ENCODE measurements at regions not wholly inside any gene's neighbourhood (a gene's known extent, or its start where the extent isn't known, plus 50 kb on each side); places are given as distances from the start of the nearest gene placed in this dataset.

GRCh38 chr12:42742716-42743115 lies 153.2 kb upstream of the PRICKLE1 start:
- intact Hi-C loops (cut with micrococcal nuclease) = loop anchor here (1.0 to 5.0 kb wide), 5 partner anchors 60 to 540 kb away; no protein-coding TSS in a partner anchor
- ChIA-PET POLR2A (ENCODE audit: unreplicated experiment) (interaction anchor here (0.7 kb wide), 1 partner anchor 106 kb away, joined by 4 read pairs; no protein-coding TSS in a partner anchor), CTCF (no interaction called here)
- H3K9me2 ChIP-seq (replicated peaks; ENCODE audit: low read length) = no peaks in the 10 kb centered on the region
- H3K79me2 ChIP-seq (ENCODE audit: low read length) = no peaks in the 10 kb centered on the region
- peaks cover 7% of the 10 kb centered on the region; the same call in 1 of the 2 replicates for H3K36me3 ChIP-seq (ENCODE audit: low read depth, low read length)
- no TSS peak for BruUV-seq (replicated peaks)
- peaks cover 10% of the 10 kb centered on the region for H3K9me3 ChIP-seq (ENCODE audit: low read length)
- no peaks in the 10 kb centered on the region for H3F3A ChIP-seq (ENCODE audit: low read length, unreplicated experiment)
- peak overlapping the region; percentile 64 for H3K4me2 ChIP-seq (ENCODE audit: low read length)
- DNase-seq (peak; percentile 19), ATAC-seq (0 out of 2 replicates have a peak, but pooled peaks have one; percentile 5)
- no peaks in the 10 kb centered on the region for H4K20me1 ChIP-seq (ENCODE audit: low read length)
- peaks cover 44% of the 10 kb centered on the region for H3K4me1 ChIP-seq (ENCODE audit: insufficient read depth, low read length)
- TF ChIP-seq, protein P1, sequence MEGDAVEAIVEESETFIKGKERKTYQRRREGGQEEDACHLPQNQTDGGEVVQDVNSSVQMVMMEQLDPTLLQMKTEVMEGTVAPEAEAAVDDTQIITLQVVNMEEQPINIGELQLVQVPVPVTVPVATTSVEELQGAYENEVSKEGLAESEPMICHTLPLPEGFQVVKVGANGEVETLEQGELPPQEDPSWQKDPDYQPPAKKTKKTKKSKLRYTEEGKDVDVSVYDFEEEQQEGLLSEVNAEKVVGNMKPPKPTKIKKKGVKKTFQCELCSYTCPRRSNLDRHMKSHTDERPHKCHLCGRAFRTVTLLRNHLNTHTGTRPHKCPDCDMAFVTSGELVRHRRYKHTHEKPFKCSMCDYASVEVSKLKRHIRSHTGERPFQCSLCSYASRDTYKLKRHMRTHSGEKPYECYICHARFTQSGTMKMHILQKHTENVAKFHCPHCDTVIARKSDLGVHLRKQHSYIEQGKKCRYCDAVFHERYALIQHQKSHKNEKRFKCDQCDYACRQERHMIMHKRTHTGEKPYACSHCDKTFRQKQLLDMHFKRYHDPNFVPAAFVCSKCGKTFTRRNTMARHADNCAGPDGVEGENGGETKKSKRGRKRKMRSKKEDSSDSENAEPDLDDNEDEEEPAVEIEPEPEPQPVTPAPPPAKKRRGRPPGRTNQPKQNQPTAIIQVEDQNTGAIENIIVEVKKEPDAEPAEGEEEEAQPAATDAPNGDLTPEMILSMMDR (conservative IDR thresholded peaks at IDR 0.05; ENCODE audit: low read depth, low read length) = no peak
- TF ChIP-seq EZH2 (IDR thresholded peaks at IDR 0.05; ENCODE audit: low read length, unreplicated experiment) = no peak
- TF ChIP-seq EZH2phosphoT487 (IDR thresholded peaks at IDR 0.05; ENCODE audit: borderline replicate concordance, low read length) = no peak
- H3K9ac ChIP-seq (ENCODE audit: low read length) = no peak overlapping the region
- H3K4me3 ChIP-seq (ENCODE audit: low read length) = peak overlapping the region; percentile 4; the same call in 1 of the 2 replicates
- H2AFZ ChIP-seq (ENCODE audit: low read length) = no peak overlapping the region
- H3K27me3 ChIP-seq (ENCODE audit: low read length) = no peaks in the 10 kb centered on the region
- H3K27ac ChIP-seq (ENCODE audit: low read length) = peak overlapping the region; percentile 50

DNA sequence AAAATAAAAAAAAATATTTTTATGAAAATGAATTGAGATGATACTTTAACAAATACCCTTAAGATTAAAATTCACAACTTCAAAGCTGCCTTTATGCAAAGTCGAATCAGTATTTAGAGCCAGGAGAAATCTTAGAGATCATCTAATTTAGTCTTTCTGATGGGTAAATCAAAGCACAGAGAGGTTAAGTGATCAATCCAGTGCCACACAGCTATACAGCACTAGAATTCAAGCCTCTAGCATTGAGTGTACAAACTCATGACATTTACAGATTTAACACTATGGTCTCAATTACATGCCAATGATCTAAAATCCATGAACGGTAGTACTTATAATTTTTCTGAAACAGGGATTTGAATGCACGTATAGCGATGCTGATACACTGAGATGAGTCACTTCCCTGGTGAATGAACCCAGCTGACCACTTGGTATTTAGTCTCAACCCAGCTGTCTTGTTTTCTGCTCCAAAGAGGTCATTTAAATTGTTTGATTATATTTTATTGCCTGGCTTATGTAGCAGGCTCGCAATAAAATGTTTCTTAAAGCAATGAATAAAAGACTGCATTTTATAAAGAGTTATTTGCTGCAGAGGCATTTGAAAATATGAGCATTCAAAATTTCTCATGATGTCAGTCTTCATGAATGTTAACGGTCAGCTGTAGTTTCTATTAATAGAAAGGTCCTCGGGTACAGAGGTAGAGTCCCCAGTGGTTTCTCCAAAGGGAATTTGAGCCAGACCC lies 152.4 kb upstream of the PRICKLE1 start:
- TF ChIP-seq, protein P1 (conservative IDR thresholded peaks at IDR 0.05; ENCODE audit: low read depth, low read length) = no peak
- TF ChIP-seq EZH2 (IDR thresholded peaks at IDR 0.05; ENCODE audit: low read length, unreplicated experiment) (no peak), EZH2phosphoT487 (IDR thresholded peaks at IDR 0.05; ENCODE audit: borderline replicate concordance, low read length) (no peak)
- H3K9ac ChIP-seq (ENCODE audit: low read length) = no peak overlapping the region
- CTCF ChIA-PET = interaction anchor here (0.5 kb wide), 1 partner anchor 307 kb away, joined by 5 read pairs; no protein-coding TSS in a partner anchor
- POLR2A ChIA-PET (ENCODE audit: unreplicated experiment) = no interaction called here
- peak overlapping the region; percentile 50 for H3K27ac ChIP-seq (ENCODE audit: low read length)
- ATAC-seq = peak; percentile 94
- H3F3A ChIP-seq (ENCODE audit: low read length, unreplicated experiment) = no peaks in the 10 kb centered on the region
- no peaks in the 10 kb centered on the region for H3K9me2 ChIP-seq (replicated peaks; ENCODE audit: low read length)
- intact Hi-C loops (cut with micrococcal nuclease) = loop anchor here (1.0 to 5.0 kb wide), 5 partner anchors 60 to 540 kb away; no protein-coding TSS in a partner anchor
- peak; percentile 79 for DNase-seq
- peaks cover 10% of the 10 kb centered on the region for H3K9me3 ChIP-seq (ENCODE audit: low read length)
- H4K20me1 ChIP-seq (ENCODE audit: low read length) = no peaks in the 10 kb centered on the region
- no peaks in the 10 kb centered on the region for H3K27me3 ChIP-seq (ENCODE audit: low read length)
- H3K36me3 ChIP-seq (ENCODE audit: low read depth, low read length) = peaks cover 7% of the 10 kb centered on the region; the same call in 1 of the 2 replicates
- no TSS peak for BruUV-seq (replicated peaks)
- H3K4me3 ChIP-seq (ENCODE audit: low read length) = peak overlapping the region; percentile 4; the same call in 1 of the 2 replicates
- H3K4me2 ChIP-seq (ENCODE audit: low read length) = peak overlapping the region; percentile 64
- H3K79me2 ChIP-seq (ENCODE audit: low read length) = no peaks in the 10 kb centered on the region
- peaks cover 44% of the 10 kb centered on the region for H3K4me1 ChIP-seq (ENCODE audit: insufficient read depth, low read length)
- no peak overlapping the region for H2AFZ ChIP-seq (ENCODE audit: low read length)

- Histone ChIP-seq H3K79me2 (ENCODE audit: low read length) (no peaks in the 10 kb centered on the region), H4K20me1 (ENCODE audit: low read length) (no peaks in the 10 kb centered on the region), H3K4me1 (ENCODE audit: insufficient read depth, low read length) (peaks cover 44% of the 10 kb centered on the region), H3K36me3 (ENCODE audit: low read depth, low read length) (peaks cover under 1% of the 10 kb centered on the region; the same call in 1 of the 2 replicates), H3K27ac (ENCODE audit: low read length) (no peak overlapping the region), H3K4me3 (ENCODE audit: low read length) (no peak overlapping the region), H3K9ac (ENCODE audit: low read length) (no peak overlapping the region), H3F3A (ENCODE audit: low read length, unreplicated experiment) (no peaks in the 10 kb centered on the region), H3K27me3 (ENCODE audit: low read length) (no peaks in the 10 kb centered on the region), H3K9me2 (replicated peaks; ENCODE audit: low read length) (no peaks in the 10 kb centered on the region), H3K9me3 (ENCODE audit: low read length) (peaks cover 3% of the 10 kb centered on the region), H2AFZ (ENCODE audit: low read length) (no peak overlapping the region), H3K4me2 (ENCODE audit: low read length) (no peak overlapping the region)
- DNase-seq = no peak
- ChIA-PET POLR2A (ENCODE audit: unreplicated experiment) (no interaction called here), CTCF (no interaction called here)
- intact Hi-C loops (cut with micrococcal nuclease) = loop anchor here (5.0 kb wide), 1 partner anchor 59 kb away; no protein-coding TSS in a partner anchor
- BruUV-seq (replicated peaks) = no TSS peak
- no peak for TF ChIP-seq EZH2phosphoT487 (IDR thresholded peaks at IDR 0.05; ENCODE audit: borderline replicate concordance, low read length)
- no peak for ATAC-seq
Measured at GRCh38 chr12:42741091-42741490, 151.5 kb upstream of the PRICKLE1 start.

All from PC-3 (cell line).